Kidney (tissue), 13 donors: ENCODE measurements at regions not wholly inside any gene's neighbourhood (a gene's known extent, or its start where the extent isn't known, plus 50 kb on each side); places are given as distances from the start of the nearest gene placed in this dataset.
A peak's percentile ranks its signal among the peaks of the same experiment; 100 is the strongest.
"Not testable (repeated sequence)": the region's sequence is repeated elsewhere in the genome, so short reads cannot be mapped to it uniquely, and the experiment has no call there.

Experiments
- DNase-seq, 5 donors: peaks; one replicate each; pipeline ENCODE4 v3.0.0-alpha.2; 2013 to 2020
- FAIRE-seq: peaks from 2 replicates; lab custom pipeline; 2012; peaks lifted over from hg19 to GRCh38; lab: Jason Lieb, UNC
- H3K27ac ChIP-seq, 2 donors: one replicate each; pipeline ENCODE4 v1.7.0; 2013; ENCODE audit warnings: low read depth in 2 of 2, low read length in 2 of 2, inconsistent platforms in 1 of 2
- H3K27me3 ChIP-seq: one replicate; pipeline ENCODE4 v1.7.1; 2013; ENCODE audit warnings: low read length, inconsistent platforms; ENCODE audit not compliant: control insufficient read depth, insufficient read depth
- H3K36me3 ChIP-seq, 3 donors: one replicate each; pipeline versions ENCODE4 v1.7.0 to v1.7.1; 2013; ENCODE audit warnings: low read length in 3 of 3, control low read depth in 1 of 3, inconsistent platforms in 1 of 3; ENCODE audit not compliant: insufficient read depth in 3 of 3, control insufficient read depth in 2 of 3
- H3K4me1 ChIP-seq, 3 donors: one replicate each; pipeline versions ENCODE4 v1.7.0 to v1.7.1; 2013; ENCODE audit warnings: low read length in 3 of 3, inconsistent platforms in 1 of 3, low read depth in 1 of 3; ENCODE audit not compliant: control insufficient read depth in 2 of 3, insufficient read depth in 2 of 3
- H3K4me3 ChIP-seq, 3 donors: one replicate each; pipeline versions ENCODE4 v1.7.0 to v1.8.1; 2013; ENCODE audit warnings: low read length in 3 of 3, control low read depth in 1 of 3, inconsistent platforms in 1 of 3
- H3K9ac ChIP-seq, 3 donors: one replicate each; pipeline versions ENCODE4 v1.7.0 to v1.7.1; 2013; ENCODE audit warnings: low read length in 3 of 3, control low read depth in 1 of 3, inconsistent platforms in 1 of 3
- H3K9me3 ChIP-seq, 3 donors: one replicate each; pipeline versions ENCODE4 v1.7.0 to v1.7.1; 2013; ENCODE audit warnings: low read length in 3 of 3, control low read depth in 1 of 3, inconsistent platforms in 1 of 3; ENCODE audit not compliant: control insufficient read depth in 2 of 3, insufficient read depth in 1 of 3
- intact Hi-C: fragments of 100-400 bp; cut with DNase I; formaldehyde crosslinking; loops from one replicate; pipeline ENCODE4 v1.11.1; 2022
- TF ChIP-seq, protein P1 (sequence below): IDR thresholded peaks from 3 replicates; pipeline ENCODE4 v1.5.1; 2012; ENCODE audit warnings: mild to moderate bottlenecking, moderate library complexity, borderline replicate concordance; ENCODE audit not compliant: insufficient read depth; ENCODE audit errors: extremely low read depth
- donor health status: control.
- donor health status: control.
- donor health status: control.
- donor health status: control.
- donor health status: control.
- donor health status: DM: yes; HTN: yes; CAD: no.
- donor health status: Normal renal cell carcinoma (clear cell type).

DNA sequence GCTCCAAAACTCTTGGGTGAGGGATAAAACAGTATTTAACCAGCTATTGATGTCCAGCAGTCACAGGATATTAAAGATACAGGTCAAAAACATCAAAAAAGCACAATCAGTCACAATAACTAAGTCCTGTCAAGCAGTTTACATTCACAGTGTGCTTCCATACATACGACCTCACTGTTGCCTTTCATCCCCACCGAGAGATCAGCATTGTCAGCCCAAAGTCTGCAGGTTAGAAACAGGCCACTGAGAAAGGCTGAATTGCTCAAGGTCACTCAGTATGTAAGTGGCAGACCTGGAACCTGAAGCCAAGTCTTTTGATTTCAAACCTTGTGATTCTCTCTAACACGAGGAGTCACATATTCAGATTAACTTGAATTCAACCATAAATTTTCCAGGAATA lies 124.9 kb downstream of the GXYLT1 start:
- Histone ChIP-seq H3K27me3 (no peaks in the 10 kb centered on the region), H3K9me3 (no peaks in the 10 kb centered on the region), H3K4me3 (no peak overlapping the region), H3K36me3 (no peaks in the 10 kb centered on the region), H3K4me1 (peaks cover 0 to 2% (median 0%) of the 10 kb centered on the region in 3 donors), H3K27ac (no peak overlapping the region), H3K9ac (no peak overlapping the region)
- TF ChIP-seq, protein P1, sequence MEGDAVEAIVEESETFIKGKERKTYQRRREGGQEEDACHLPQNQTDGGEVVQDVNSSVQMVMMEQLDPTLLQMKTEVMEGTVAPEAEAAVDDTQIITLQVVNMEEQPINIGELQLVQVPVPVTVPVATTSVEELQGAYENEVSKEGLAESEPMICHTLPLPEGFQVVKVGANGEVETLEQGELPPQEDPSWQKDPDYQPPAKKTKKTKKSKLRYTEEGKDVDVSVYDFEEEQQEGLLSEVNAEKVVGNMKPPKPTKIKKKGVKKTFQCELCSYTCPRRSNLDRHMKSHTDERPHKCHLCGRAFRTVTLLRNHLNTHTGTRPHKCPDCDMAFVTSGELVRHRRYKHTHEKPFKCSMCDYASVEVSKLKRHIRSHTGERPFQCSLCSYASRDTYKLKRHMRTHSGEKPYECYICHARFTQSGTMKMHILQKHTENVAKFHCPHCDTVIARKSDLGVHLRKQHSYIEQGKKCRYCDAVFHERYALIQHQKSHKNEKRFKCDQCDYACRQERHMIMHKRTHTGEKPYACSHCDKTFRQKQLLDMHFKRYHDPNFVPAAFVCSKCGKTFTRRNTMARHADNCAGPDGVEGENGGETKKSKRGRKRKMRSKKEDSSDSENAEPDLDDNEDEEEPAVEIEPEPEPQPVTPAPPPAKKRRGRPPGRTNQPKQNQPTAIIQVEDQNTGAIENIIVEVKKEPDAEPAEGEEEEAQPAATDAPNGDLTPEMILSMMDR, result no peak
- DNase-seq (no peak), FAIRE-seq (no peak)
- intact Hi-C loops, result loop anchor here (10.0 kb wide), 1 partner anchor 745 kb away; no protein-coding TSS in a partner anchor

DNA sequence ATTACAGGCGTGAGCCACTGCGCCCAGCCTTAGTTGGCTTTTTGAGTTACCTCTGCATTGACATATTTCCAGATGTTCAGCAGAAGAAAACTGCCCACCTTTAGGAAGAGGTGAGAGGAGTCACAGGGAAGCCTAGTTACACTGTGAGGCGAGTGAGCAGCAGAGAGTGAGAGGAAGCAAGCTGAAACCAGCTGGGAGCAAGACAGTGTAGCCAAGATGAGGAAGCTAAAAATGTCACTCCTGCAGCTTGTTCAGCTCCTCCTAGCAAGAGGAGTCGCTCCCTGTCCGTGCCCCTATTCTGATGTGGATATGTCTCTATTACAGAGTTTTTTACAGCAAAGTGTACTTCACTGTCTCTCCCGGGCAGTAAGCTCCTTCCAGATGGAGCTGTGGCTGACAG lies 127.6 kb downstream of the GXYLT1 start:
- FAIRE-seq (no peak), DNase-seq (peak in 1 of 5 donors; percentile 45)
- intact Hi-C loops, result no loop called here
- H3K9me3 ChIP-seq, result no peaks in the 10 kb centered on the region
- TF ChIP-seq, protein P1, result no peak
- no peaks in the 10 kb centered on the region for H3K27me3 ChIP-seq
- H3K4me3 ChIP-seq, result no peak overlapping the region
- no peak overlapping the region for H3K27ac ChIP-seq
- no peaks in the 10 kb centered on the region for H3K4me1 ChIP-seq
- no peak overlapping the region for H3K9ac ChIP-seq
- H3K36me3 ChIP-seq, result no peaks in the 10 kb centered on the region

DNA sequence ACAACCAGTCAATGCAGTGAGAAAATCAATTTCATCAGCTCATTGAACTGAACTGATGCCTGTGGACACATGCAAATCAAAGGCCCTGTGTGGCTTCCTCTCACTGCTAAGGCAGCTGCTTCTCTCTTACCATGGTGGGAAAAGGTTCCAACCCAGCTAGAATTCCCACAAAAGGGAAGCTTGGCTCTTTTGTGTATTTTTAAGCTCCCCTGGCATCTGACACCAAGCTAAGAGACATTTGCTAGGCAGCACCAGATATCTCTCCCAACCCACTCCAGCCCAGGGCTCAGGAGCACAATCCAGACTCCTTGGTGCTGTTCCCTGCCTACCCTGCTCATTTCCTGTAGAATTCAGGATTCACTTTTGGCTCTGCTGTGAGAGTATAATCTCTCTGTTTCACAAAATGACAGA lies 129.6 kb downstream of the GXYLT1 start:
- H3K4me1 ChIP-seq, result no peaks in the 10 kb centered on the region
- DNase-seq, result no peak
- H3K27me3 ChIP-seq, result no peaks in the 10 kb centered on the region
- no peak overlapping the region for H3K27ac ChIP-seq
- H3K36me3 ChIP-seq, result no peaks in the 10 kb centered on the region
- H3K9me3 ChIP-seq, result no peaks in the 10 kb centered on the region
- intact Hi-C loops, result no loop called here
- TF ChIP-seq, protein P1, result no peak
- H3K4me3 ChIP-seq, result no peak overlapping the region
- no peak overlapping the region for H3K9ac ChIP-seq
- FAIRE-seq, result no peak

DNA sequence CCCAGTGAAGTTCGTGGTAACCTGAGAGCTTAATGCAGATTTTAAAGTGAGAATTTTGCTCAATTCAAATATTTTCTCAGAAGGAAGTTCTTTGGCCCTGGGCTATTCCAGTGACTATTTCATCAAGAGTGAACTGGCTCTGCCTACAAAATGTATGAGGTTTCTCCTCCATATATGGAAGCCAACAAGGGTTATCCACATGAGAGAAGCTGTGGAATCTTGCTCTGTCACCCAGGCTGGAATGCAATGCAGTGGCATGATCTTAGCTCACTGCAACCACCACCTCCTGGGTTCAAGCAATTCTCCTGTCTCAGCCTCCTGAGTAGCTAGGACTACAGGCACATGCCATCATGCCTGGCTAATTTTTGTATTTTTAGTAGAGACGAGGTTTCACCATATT lies 132.2 kb downstream of the GXYLT1 start:
- peak in 1 of 5 donors; percentile 18 for DNase-seq
- H3K4me1 ChIP-seq, H3K4me3 ChIP-seq, H3K36me3 ChIP-seq, H3K27me3 ChIP-seq, H3K27ac ChIP-seq, H3K9ac ChIP-seq, H3K9me3 ChIP-seq, FAIRE-seq, intact Hi-C loops: not testable (repeated sequence)
